Neural progenitor cell (in vitro differentiated cells): ENCODE measurements at regions not wholly inside any gene's neighbourhood (a gene's known extent, or its start where the extent isn't known, plus 50 kb on each side); places are given as distances from the start of the nearest gene placed in this dataset.

ENCODE experiments used
- DNase-seq: peaks from one replicate; pipeline ENCODE4 v3.0.0-alpha.2; 2016; ENCODE audit warnings: low spot score
- H2AFZ ChIP-seq: fragments of 200-600 bp; sonication (generic); replicated peaks from 2 replicates; pipeline ENCODE4 v1.6.1; 2016; ENCODE audit warnings: antibody characterized with exemption
- H3F3A ChIP-seq: fragments of 200-600 bp; sonication (generic); 2 replicates; pipeline ENCODE4 v1.6.1; 2016; ENCODE audit warnings: antibody characterized with exemption, low read depth
- H3K27ac ChIP-seq: fragments of 200-600 bp; sonication (generic); 2 replicates; pipeline ENCODE4 v1.5.1; 2016; ENCODE audit warnings: mild to moderate bottlenecking
- H3K27me3 ChIP-seq: fragments of 200-600 bp; sonication (generic); 2 replicates; pipeline ENCODE4 v1.6.1; 2016; ENCODE audit warnings: mild to moderate bottlenecking, moderate library complexity
- H3K36me3 ChIP-seq: fragments of 200-600 bp; sonication (generic); 2 replicates; pipeline ENCODE4 v1.5.1; 2016
- H3K4me1 ChIP-seq: fragments of 200-600 bp; sonication (generic); 2 replicates; pipeline ENCODE4 v1.6.1; 2016; ENCODE audit warnings: mixed run types
- H3K4me2 ChIP-seq: fragments of 200-600 bp; sonication (generic); 2 replicates; pipeline ENCODE4 v1.6.1; 2016
- H3K4me3 ChIP-seq: fragments of 200-600 bp; sonication (generic); 2 replicates; pipeline ENCODE4 v1.5.1; 2016
- H3K79me2 ChIP-seq: fragments of 200-600 bp; sonication (generic); 2 replicates; pipeline ENCODE4 v1.6.1; 2016; ENCODE audit warnings: low read depth
- H3K9ac ChIP-seq: fragments of 200-600 bp; sonication (generic); 2 replicates; pipeline ENCODE4 v1.6.1; 2016
- H3K9me3 ChIP-seq: fragments of 200-600 bp; sonication (generic); 2 replicates; pipeline ENCODE4 v1.5.1; 2016; ENCODE audit warnings: low read depth
- H4K20me1 ChIP-seq: fragments of 200-600 bp; sonication (generic); 2 replicates; pipeline ENCODE4 v1.6.1; 2016; ENCODE audit warnings: low read depth
- H3K27ac Mint-ChIP-seq: 3 replicates; pipeline ENCODE4 v1.8.0; 2021; ENCODE audit warnings: mixed read lengths
- H3K27me3 Mint-ChIP-seq: 2 replicates; pipeline ENCODE4 v1.8.0; 2022; ENCODE audit warnings: low read depth, mild to moderate bottlenecking, inconsistent platforms, moderate library complexity, mixed read lengths; ENCODE audit not compliant: insufficient read depth
- H3K36me3 Mint-ChIP-seq: 3 replicates; pipeline ENCODE4 v1.8.0; 2021; ENCODE audit warnings: mixed read lengths
- H3K4me1 Mint-ChIP-seq: 3 replicates; pipeline ENCODE4 v1.8.0; 2021; ENCODE audit warnings: mixed read lengths
- H3K4me3 Mint-ChIP-seq: 3 replicates; pipeline ENCODE4 v1.8.0; 2021; ENCODE audit warnings: mild to moderate bottlenecking, moderate library complexity, mixed read lengths
- H3K9me3 Mint-ChIP-seq: 3 replicates; pipeline ENCODE4 v1.8.0; 2020; ENCODE audit warnings: mixed read lengths
- CTCF ChIP-seq: fragments of 200-600 bp; sonication (generic); IDR thresholded peaks from 2 replicates; pipeline ENCODE4 v1.5.1; 2017; ENCODE audit warnings: antibody characterized with exemption, mild to moderate bottlenecking
- EZH2 ChIP-seq: fragments of 200-600 bp; sonication (generic); IDR thresholded peaks from 2 replicates; pipeline ENCODE4 v1.6.1; 2017; ENCODE audit warnings: antibody characterized with exemption, mild to moderate bottlenecking, moderate library complexity
- EZH2phosphoT487 ChIP-seq: fragments of 200-600 bp; sonication (generic); IDR thresholded peaks from 2 replicates; pipeline ENCODE4 v1.6.1; 2017; ENCODE audit warnings: antibody characterized with exemption

- Mint-ChIP-seq H3K9me3 (no peaks in the 10 kb centered on the region), H3K27me3 (no peaks in the 10 kb centered on the region), H3K27ac (no peak overlapping the region), H3K36me3 (no peaks in the 10 kb centered on the region), H3K4me1 (peaks cover 8% of the 10 kb centered on the region), H3K4me3 (no peak overlapping the region)
- H3F3A ChIP-seq: peaks cover 3% of the 10 kb centered on the region
- H3K4me1 ChIP-seq: peaks cover 21% of the 10 kb centered on the region
- no peak overlapping the region for H2AFZ ChIP-seq
- H3K27ac ChIP-seq: no peak overlapping the region
- no peaks in the 10 kb centered on the region for H4K20me1 ChIP-seq
- H3K9ac ChIP-seq: no peak overlapping the region
- H3K36me3 ChIP-seq: no peaks in the 10 kb centered on the region
- no peak for TF ChIP-seq CTCF
- TF ChIP-seq EZH2phosphoT487: no peak
- TF ChIP-seq EZH2: no peak
- DNase-seq: no peak
- H3K4me2 ChIP-seq: no peak overlapping the region
- H3K4me3 ChIP-seq: no peak overlapping the region
- no peaks in the 10 kb centered on the region for H3K9me3 ChIP-seq
- no peaks in the 10 kb centered on the region for H3K27me3 ChIP-seq
- H3K79me2 ChIP-seq: no peaks in the 10 kb centered on the region
Observed at GRCh38 chr13:50441130-50441529, 402.4 kb downstream of the DLEU7 start.

GRCh38 chr13:50444726-50445125 lies 398.8 kb downstream of the DLEU7 start:
- Mint-ChIP-seq H3K27me3 (no peaks in the 10 kb centered on the region), H3K4me1 (peaks cover 8% of the 10 kb centered on the region), H3K36me3 (no peaks in the 10 kb centered on the region), H3K4me3 (no peak overlapping the region), H3K27ac (no peak overlapping the region), H3K9me3 (no peaks in the 10 kb centered on the region)
- Histone ChIP-seq H3K4me3 (no peak overlapping the region), H2AFZ (no peak overlapping the region), H3K4me1 (peaks cover 21% of the 10 kb centered on the region), H4K20me1 (no peaks in the 10 kb centered on the region), H3F3A (peaks cover 3% of the 10 kb centered on the region), H3K27ac (no peak overlapping the region), H3K9me3 (no peaks in the 10 kb centered on the region), H3K79me2 (no peaks in the 10 kb centered on the region), H3K9ac (no peak overlapping the region), H3K36me3 (no peaks in the 10 kb centered on the region), H3K27me3 (no peaks in the 10 kb centered on the region), H3K4me2 (no peak overlapping the region)
- TF ChIP-seq EZH2 (no peak), EZH2phosphoT487 (no peak), CTCF (no peak)
- no peak for DNase-seq

DNA sequence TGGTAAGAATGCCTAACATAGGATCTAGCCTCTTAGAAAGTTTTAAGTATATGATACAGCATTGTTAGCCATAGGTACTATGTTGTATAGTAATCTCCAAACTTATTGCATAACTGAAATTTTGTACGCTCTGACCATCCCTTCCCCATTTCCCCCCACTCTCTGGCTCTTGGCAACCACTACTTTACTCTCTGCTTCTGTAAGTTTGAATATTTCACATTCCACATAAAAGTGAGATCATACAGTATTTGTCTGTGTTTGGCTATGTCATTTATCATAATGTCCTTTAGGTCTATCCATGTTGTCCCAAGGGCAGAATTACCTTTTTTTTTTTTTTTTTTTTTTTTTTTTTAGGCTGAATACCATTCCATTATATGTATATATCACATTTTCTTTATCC lies 396.9 kb downstream of the DLEU7 start:
- peaks cover 21% of the 10 kb centered on the region for H3K4me1 ChIP-seq
- no peaks in the 10 kb centered on the region for H3K27me3 ChIP-seq
- peaks cover 3% of the 10 kb centered on the region for H3F3A ChIP-seq
- no peak overlapping the region for H3K4me3 Mint-ChIP-seq
- H3K4me2 ChIP-seq: no peak overlapping the region
- no peak overlapping the region for H3K27ac ChIP-seq
- H3K9me3 Mint-ChIP-seq: no peaks in the 10 kb centered on the region
- no peaks in the 10 kb centered on the region for H4K20me1 ChIP-seq
- no peak overlapping the region for H3K27ac Mint-ChIP-seq
- no peaks in the 10 kb centered on the region for H3K36me3 Mint-ChIP-seq
- no peak overlapping the region for H2AFZ ChIP-seq
- H3K79me2 ChIP-seq: no peaks in the 10 kb centered on the region
- no peak overlapping the region for H3K9ac ChIP-seq
- H3K4me1 Mint-ChIP-seq: peaks cover 8% of the 10 kb centered on the region
- TF ChIP-seq CTCF (no peak), EZH2phosphoT487 (no peak), EZH2 (no peak)
- DNase-seq: no peak
- H3K27me3 Mint-ChIP-seq: no peaks in the 10 kb centered on the region
- no peaks in the 10 kb centered on the region for H3K36me3 ChIP-seq
- no peak overlapping the region for H3K4me3 ChIP-seq
- no peaks in the 10 kb centered on the region for H3K9me3 ChIP-seq
